ENCODE measurements at regions not wholly inside any gene's neighbourhood (a gene's known extent, or its start where the extent isn't known, plus 50 kb on each side); places are given as distances from the start of the nearest gene placed in this dataset.
"Not testable (repeated sequence)": the region's sequence is repeated elsewhere in the genome, so short reads cannot be mapped to it uniquely, and the experiment has no call there.

DNA sequence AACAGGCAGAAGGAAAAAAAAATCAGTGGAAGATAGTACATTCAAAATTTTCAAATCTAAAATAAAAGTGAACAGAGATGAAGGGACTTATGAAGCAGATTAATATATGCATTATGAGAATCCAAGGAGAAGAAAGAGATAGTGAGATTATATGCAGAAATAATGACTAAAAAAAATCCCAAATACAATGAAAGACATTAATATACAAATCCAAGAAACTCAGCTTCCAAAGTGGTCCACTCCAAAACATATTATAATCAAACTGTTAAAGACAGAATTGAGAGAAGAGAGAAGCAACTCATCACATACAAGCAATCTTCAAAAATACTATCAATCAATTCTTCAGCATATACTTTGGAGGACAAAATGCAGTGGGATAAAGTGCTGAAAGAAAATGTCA lies 73.5 kb upstream of the CARMIL1 start (continued):
- TF ChIP-seq TBL1XR1 (IDR thresholded peaks at IDR 0.05; ENCODE audit: low read depth, low read length) (no peak), KLF5 (IDR thresholded peaks at IDR 0.05; ENCODE audit: partially characterized antibody) (no peak), NR2C2 (IDR thresholded peaks at IDR 0.05; ENCODE audit: borderline replicate concordance, control insufficient read depth, insufficient read length, low read depth) (no peak), BRCA1 (IDR thresholded peaks at IDR 0.05; ENCODE audit: low read depth, low read length) (no peak), TCF7 (IDR thresholded peaks at IDR 0.05; ENCODE audit: borderline replicate concordance) (no peak), CREM (IDR thresholded peaks at IDR 0.05; ENCODE audit: low read depth) (no peak), RAD21 (IDR thresholded peaks at IDR 0.05; ENCODE audit: insufficient read depth, low read depth, low read length) (no peak)
- TF ChIP-seq, protein P1, sequence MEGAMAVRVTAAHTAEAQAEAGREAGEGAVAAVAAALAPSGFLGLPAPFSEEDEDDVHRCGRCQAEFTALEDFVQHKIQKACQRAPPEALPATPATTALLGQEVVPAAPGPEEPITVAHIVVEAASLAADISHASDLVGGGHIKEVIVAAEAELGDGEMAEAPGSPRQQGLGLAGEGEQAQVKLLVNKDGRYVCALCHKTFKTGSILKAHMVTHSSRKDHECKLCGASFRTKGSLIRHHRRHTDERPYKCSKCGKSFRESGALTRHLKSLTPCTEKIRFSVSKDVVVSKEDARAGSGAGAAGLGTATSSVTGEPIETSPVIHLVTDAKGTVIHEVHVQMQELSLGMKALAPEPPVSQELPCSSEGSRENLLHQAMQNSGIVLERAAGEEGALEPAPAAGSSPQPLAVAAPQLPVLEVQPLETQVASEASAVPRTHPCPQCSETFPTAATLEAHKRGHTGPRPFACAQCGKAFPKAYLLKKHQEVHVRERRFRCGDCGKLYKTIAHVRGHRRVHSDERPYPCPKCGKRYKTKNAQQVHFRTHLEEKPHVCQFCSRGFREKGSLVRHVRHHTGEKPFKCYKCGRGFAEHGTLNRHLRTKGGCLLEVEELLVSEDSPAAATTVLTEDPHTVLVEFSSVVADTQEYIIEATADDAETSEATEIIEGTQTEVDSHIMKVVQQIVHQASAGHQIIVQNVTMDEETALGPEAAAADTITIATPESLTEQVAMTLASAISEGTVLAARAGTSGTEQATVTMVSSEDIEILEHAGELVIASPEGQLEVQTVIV (IDR thresholded peaks at IDR 0.05; ENCODE audit: borderline replicate concordance, partially characterized antibody): no peak

DNA sequence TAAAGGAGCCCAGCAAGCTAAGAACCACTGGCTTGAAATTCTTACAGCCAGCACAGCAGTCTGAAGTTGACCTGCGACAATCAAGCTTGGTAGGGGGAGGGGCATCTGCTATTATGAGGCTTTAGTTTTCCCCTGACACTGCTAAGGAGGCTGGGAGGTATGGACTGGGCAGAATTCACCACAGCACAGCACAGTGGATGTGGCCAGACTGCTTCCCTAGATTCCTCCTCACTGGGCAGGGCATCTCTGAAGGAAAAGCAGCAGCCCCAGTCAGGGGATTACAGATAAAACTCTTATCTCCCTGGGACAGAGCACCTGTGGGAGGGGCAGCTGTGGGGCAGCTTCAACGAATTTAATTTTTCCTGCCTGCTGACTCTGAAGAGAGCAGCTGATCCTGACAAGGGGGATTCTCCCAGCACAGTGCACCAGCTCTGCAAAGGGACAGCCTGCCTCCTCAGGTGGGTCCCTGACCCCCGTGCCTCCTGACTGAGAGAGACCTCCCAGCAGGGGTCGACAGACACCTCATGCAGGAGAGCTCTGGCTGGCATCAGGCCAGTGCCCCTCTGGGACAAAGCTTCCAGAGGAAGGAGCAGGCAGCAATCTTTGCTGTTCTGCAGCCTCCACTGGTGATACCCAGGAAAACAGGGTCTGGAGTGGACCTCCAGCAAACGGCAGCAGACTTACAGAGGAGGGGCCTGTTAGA lies 71.6 kb upstream of the CARMIL1 start:
- H3K27ac ChIP-seq (ENCODE audit: control insufficient read depth, insufficient read depth); CTCF ChIA-PET; H3K27me3 ChIP-seq (replicated peaks in 1 of 2; ENCODE audit: control insufficient read depth in 2 of 2, insufficient read depth in 2 of 2, low read length in 1 of 2); H3K4me2 ChIP-seq (ENCODE audit: control insufficient read depth, insufficient read depth); H2AFZ ChIP-seq (ENCODE audit: control insufficient read depth, low read depth, low read length); in situ Hi-C loops (cut with MboI); SMC1A ChIA-PET (ENCODE audit: uncharacterized antibody, unreplicated experiment); H3K4me3 ChIP-seq; H3K79me2 ChIP-seq (ENCODE audit: control insufficient read depth, insufficient read depth, low read length); H3K9ac ChIP-seq (ENCODE audit: control insufficient read depth, insufficient read depth, low read length); FAIRE-seq; H4K20me1 ChIP-seq (ENCODE audit: control insufficient read depth, insufficient read depth); intact Hi-C loops (cut with micrococcal nuclease; ENCODE audit: unreplicated experiment); RAD21 ChIA-PET (ENCODE audit: unreplicated experiment); ATAC-seq; H3K36me3 ChIP-seq (ENCODE audit: control insufficient read depth in 2 of 2, insufficient read depth in 2 of 2, low read length in 1 of 2); POLR2A ChIA-PET; H3K4me1 ChIP-seq (ENCODE audit: control insufficient read depth, insufficient read depth, low read length); DNase-seq (ENCODE audit: low read depth, low spot score); H3K9me3 ChIP-seq (replicated peaks; ENCODE audit: control insufficient read depth, insufficient read depth, low read length); BruUV-seq (replicated peaks): not testable (repeated sequence)
- WGBS (ENCODE audit: insufficient coverage, insufficient replicate concordance, low lambda C conversion rate, missing lambda C conversion rate): 6% methylated on average over 5 of the region's 5 CpGs

Data from GM12878 (cell line).